ENCODE measurements at regions not wholly inside any gene's neighbourhood (a gene's known extent, or its start where the extent isn't known, plus 50 kb on each side); places are given as distances from the start of the nearest gene placed in this dataset.

DNA sequence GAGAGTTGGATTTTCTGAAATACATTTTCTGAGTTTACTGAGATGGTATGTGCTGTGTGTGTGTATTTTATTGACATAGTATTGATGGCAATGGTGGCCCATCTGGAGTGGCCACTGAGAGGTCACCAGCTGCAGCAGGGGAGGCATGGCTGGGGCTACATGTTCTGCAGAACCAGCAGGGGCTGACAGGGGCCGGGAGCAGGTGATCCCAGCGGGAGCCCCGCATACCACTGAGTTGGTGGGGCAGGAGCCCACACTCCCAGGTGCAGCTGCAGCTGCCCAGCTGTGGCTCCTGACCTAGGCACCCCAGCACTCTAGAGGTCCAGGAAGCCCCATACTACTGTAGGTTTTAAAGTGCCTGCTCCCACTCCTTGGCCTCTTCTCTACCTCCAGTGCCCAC is 1044.2 kb upstream of the CDH9 start:
- Histone ChIP-seq H3K9me1 (replicated peaks; ENCODE audit: control insufficient read depth, extremely low read depth, insufficient read depth, low read length) (no peaks in the 10 kb centered on the region), H3K9me3 (replicated peaks; ENCODE audit: control insufficient read depth, insufficient read depth, low read length) (peaks cover 5% of the 10 kb centered on the region), H3K4me1 (ENCODE audit: control insufficient read depth, extremely low read depth, insufficient read depth, low read length) (no peaks in the 10 kb centered on the region), H3K79me2 (ENCODE audit: control insufficient read depth, insufficient read depth, low read length) (no peaks in the 10 kb centered on the region), H3K4me3 (replicated peaks in 1 of 3; ENCODE audit: insufficient read depth in 1 of 3, low read depth in 1 of 3, low read length in 3 of 3) (no peak overlapping the region), H3K36me3 (ENCODE audit: control insufficient read depth in 2 of 2, extremely low read depth in 1 of 2, insufficient read depth in 2 of 2, low read length in 2 of 2) (no peaks in the 10 kb centered on the region), H3K27me3 (ENCODE audit: control insufficient read depth in 2 of 2, insufficient read depth in 2 of 2, low read length in 2 of 2) (no peaks in the 10 kb centered on the region), H3K27ac (ENCODE audit: insufficient read depth, low read depth, low read length) (no peak overlapping the region), H4K20me1 (replicated peaks; ENCODE audit: control insufficient read depth, extremely low read depth, insufficient read depth, low read length) (no peaks in the 10 kb centered on the region), H2AFZ (ENCODE audit: low read depth, low read length) (no peak overlapping the region), H3K9ac (replicated peaks; ENCODE audit: extremely low read depth, insufficient read depth, low read length) (no peak overlapping the region), H3K4me2 (ENCODE audit: insufficient read depth, low read length) (no peak overlapping the region)
- no TSS peak for BruUV-seq (replicated peaks)
- intact Hi-C loops (cut with micrococcal nuclease) (no loop called here), dilution Hi-C loops (cut with MboI; ENCODE audit: extremely low pct_ligation_motif_present, low sequenced_read_pairs) (no loop called here)
- ChIA-PET POLR2A (no interaction called here), CTCF (no interaction called here)
- FAIRE-seq: no peak
- TF ChIP-seq, protein P1, sequence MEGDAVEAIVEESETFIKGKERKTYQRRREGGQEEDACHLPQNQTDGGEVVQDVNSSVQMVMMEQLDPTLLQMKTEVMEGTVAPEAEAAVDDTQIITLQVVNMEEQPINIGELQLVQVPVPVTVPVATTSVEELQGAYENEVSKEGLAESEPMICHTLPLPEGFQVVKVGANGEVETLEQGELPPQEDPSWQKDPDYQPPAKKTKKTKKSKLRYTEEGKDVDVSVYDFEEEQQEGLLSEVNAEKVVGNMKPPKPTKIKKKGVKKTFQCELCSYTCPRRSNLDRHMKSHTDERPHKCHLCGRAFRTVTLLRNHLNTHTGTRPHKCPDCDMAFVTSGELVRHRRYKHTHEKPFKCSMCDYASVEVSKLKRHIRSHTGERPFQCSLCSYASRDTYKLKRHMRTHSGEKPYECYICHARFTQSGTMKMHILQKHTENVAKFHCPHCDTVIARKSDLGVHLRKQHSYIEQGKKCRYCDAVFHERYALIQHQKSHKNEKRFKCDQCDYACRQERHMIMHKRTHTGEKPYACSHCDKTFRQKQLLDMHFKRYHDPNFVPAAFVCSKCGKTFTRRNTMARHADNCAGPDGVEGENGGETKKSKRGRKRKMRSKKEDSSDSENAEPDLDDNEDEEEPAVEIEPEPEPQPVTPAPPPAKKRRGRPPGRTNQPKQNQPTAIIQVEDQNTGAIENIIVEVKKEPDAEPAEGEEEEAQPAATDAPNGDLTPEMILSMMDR (IDR thresholded peaks at IDR 0.05; ENCODE audit: extremely low read depth in 1 of 2, insufficient read depth in 1 of 2, low read depth in 1 of 2, low read length in 2 of 2): no peak
- TF ChIP-seq, protein P2, sequence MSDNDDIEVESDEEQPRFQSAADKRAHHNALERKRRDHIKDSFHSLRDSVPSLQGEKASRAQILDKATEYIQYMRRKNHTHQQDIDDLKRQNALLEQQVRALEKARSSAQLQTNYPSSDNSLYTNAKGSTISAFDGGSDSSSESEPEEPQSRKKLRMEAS (IDR thresholded peaks at IDR 0.05; ENCODE audit: insufficient read depth, insufficient read length): no peak
- TF ChIP-seq POLR2AphosphoS5 (IDR thresholded peaks at IDR 0.05; ENCODE audit: insufficient read depth, low read depth, low read length) (no peak), MYC (IDR thresholded peaks at IDR 0.05; ENCODE audit: low read depth, low read length) (no peak), POLR2A (IDR thresholded peaks at IDR 0.05; ENCODE audit: low read depth, low read length) (no peak), EZH2 (IDR thresholded peaks at IDR 0.05; ENCODE audit: borderline replicate concordance, low read depth, low read length, severe bottlenecking) (no peak), JUN (IDR thresholded peaks at IDR 0.05; ENCODE audit: borderline replicate concordance, insufficient read depth, insufficient read length, low read depth) (no peak), FOS (IDR thresholded peaks at IDR 0.05; ENCODE audit: borderline replicate concordance, insufficient read depth, low read length) (no peak), GATA2 (IDR thresholded peaks at IDR 0.05; ENCODE audit: insufficient read depth, insufficient read length, low read depth, low read length) (no peak)
- DNase-seq (ENCODE audit: low read depth, low spot score): no peak

Data from endothelial cell of umbilical vein (primary cell).